Heart left ventricle (tissue), 13 donors: ENCODE measurements at regions not wholly inside any gene's neighbourhood (a gene's known extent, or its start where the extent isn't known, plus 50 kb on each side); places are given as distances from the start of the nearest gene placed in this dataset.

Source experiments
- POLR2A ChIP-seq, 2 donors: fragments of 450-650 bp; IDR thresholded peaks; one replicate each; pipeline ENCODE4 v1.6.1; 2017; ENCODE audit warnings: antibody characterized with exemption in 2 of 2, mild to moderate bottlenecking in 2 of 2, moderate library complexity in 2 of 2
- TF ChIP-seq, protein P1 (sequence below), 12 donors: fragments of 200-600 bp; sonication (generic) in 4 of 12; IDR thresholded peaks; one replicate each; pipeline versions ENCODE4 v1.5.0 to v1.8.0; 2018 to 2022; ENCODE audit warnings: antibody characterized with exemption in 12 of 12, mild to moderate bottlenecking in 5 of 12
- donor health status: ischemic (EF 13 %, LVEDD 7.1; RV severe dilation, severe dysfunction).
- donor health status: DM: no; HTN: yes; CAD: no.
- donor health status: DM: no; HTN: no; CAD: no.
- donor health status: ischemic (EF 25% LVEDD 6.9; RV normal size, moderate dysfunction).
- donor health status: ischemic (EF 25% LVEDD 5.7; RV mildly dilated, moderate dysfunction).
- donor health status: ischemic (EF 35%, LVEDD 5.7; RV mildly dilated, moderate dysfunction).
- donor health status: nonischemic (EF 11% LVEDD 7.7; RV severe dilation, severe dysfunction).
- donor health status: DM: yes; HTN: yes; CAD: no.
- donor health status: PGD.
- donor health status: ischemic (EF 29% LVEDD 5.4; RV normal size, mild dysfunction).
- donor health status: nonischemic (EF 23%, LVEDD 6.1; RV moderate dilation, normal function).

- TF ChIP-seq, protein P1, sequence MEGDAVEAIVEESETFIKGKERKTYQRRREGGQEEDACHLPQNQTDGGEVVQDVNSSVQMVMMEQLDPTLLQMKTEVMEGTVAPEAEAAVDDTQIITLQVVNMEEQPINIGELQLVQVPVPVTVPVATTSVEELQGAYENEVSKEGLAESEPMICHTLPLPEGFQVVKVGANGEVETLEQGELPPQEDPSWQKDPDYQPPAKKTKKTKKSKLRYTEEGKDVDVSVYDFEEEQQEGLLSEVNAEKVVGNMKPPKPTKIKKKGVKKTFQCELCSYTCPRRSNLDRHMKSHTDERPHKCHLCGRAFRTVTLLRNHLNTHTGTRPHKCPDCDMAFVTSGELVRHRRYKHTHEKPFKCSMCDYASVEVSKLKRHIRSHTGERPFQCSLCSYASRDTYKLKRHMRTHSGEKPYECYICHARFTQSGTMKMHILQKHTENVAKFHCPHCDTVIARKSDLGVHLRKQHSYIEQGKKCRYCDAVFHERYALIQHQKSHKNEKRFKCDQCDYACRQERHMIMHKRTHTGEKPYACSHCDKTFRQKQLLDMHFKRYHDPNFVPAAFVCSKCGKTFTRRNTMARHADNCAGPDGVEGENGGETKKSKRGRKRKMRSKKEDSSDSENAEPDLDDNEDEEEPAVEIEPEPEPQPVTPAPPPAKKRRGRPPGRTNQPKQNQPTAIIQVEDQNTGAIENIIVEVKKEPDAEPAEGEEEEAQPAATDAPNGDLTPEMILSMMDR (IDR thresholded peaks at IDR 0.05), result no peak
- no peak for TF ChIP-seq POLR2A (IDR thresholded peaks at IDR 0.05)
Measured at GRCh38 chr3:94292151-94292550, 229.3 kb downstream of the NSUN3 start.
